GM12878 (cell line): ENCODE measurements at regions not wholly inside any gene's neighbourhood (a gene's known extent, or its start where the extent isn't known, plus 50 kb on each side); places are given as distances from the start of the nearest gene placed in this dataset.

Experiments
- EP300 ChIP-seq, 2 experiments: fragments of 150-350 bp in 1 of 2; IDR thresholded peaks; 2 replicates each; pipeline ENCODE4 v1.6.1; 2011 to 2012; ENCODE audit warnings: low read depth in 2 of 2, low read length in 2 of 2, borderline replicate concordance in 1 of 2, improper control_type of control experiment in 1 of 2, inconsistent platforms in 1 of 2; ENCODE audit not compliant: control insufficient read depth in 1 of 2
- MEF2A ChIP-seq: IDR thresholded peaks from 2 replicates; pipeline ENCODE4 v1.6.1; 2011; ENCODE audit warnings: low read depth, mild to moderate bottlenecking, low read length, moderate library complexity; ENCODE audit not compliant: insufficient read depth
- POLR2A ChIP-seq: IDR thresholded peaks from 2 replicates; pipeline ENCODE4 v1.6.1; 2011; ENCODE audit warnings: low read depth, mild to moderate bottlenecking, low read length
- POLR2AphosphoS5 ChIP-seq: IDR thresholded peaks from 2 replicates; pipeline ENCODE4 v1.6.1; 2011; ENCODE audit warnings: mild to moderate bottlenecking, low read length, inconsistent platforms
- SRF ChIP-seq, 2 experiments: IDR thresholded peaks; 2 replicates each; pipeline ENCODE4 v1.6.1; 2011; ENCODE audit warnings: low read depth in 2 of 2, low read length in 2 of 2, mild to moderate bottlenecking in 1 of 2, moderate library complexity in 1 of 2
- TBL1XR1 ChIP-seq: IDR thresholded peaks from 2 replicates; pipeline ENCODE4 v1.6.1; 2012; ENCODE audit warnings: low read depth, low read length, improper control_type of control experiment
- ZNF622 ChIP-seq: fragments of 450-650 bp; IDR thresholded peaks from 2 replicates; pipeline ENCODE4 v1.6.1; 2017; ENCODE audit warnings: mild to moderate bottlenecking, inconsistent platforms

DNA sequence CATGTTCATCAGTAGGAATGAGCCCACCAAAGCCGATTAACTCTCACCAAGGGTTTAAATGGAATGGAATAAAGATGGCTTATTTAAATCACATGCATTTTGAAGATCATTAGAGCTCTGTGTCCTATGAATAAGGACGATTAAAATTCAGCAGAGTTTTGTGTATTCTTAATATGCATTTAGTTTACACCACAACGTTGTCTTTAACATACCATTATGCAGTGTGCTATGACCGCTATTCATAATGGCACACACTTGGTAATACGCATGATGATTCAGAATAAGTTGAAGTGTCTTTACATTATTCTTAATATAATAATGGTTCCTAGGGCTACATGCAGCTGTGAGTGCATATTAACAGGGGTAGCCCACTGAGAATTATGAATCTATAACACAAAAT lies 190.7 kb downstream of the PTBP2 start:
- no peak for TF ChIP-seq POLR2AphosphoS5
- TF ChIP-seq SRF (IDR thresholded peaks at IDR 0.05; ENCODE audit: low read depth in 2 of 2, low read length in 2 of 2): no peak
- TF ChIP-seq EP300 (IDR thresholded peaks at IDR 0.05; ENCODE audit: borderline replicate concordance in 1 of 2, control insufficient read depth in 1 of 2, low read depth in 2 of 2, low read length in 2 of 2): no peak
- TF ChIP-seq POLR2A: no peak
- no peak for TF ChIP-seq TBL1XR1
- no peak for TF ChIP-seq ZNF622
- TF ChIP-seq MEF2A: no peak
